Activated naive CD4-positive, alpha-beta T cell treated with anti-CD3 and anti-CD28 coated beads for 36 hours (primary cell): ENCODE measurements at regions not wholly inside any gene's neighbourhood (a gene's known extent, or its start where the extent isn't known, plus 50 kb on each side); places are given as distances from the start of the nearest gene placed in this dataset.

Experiments
- CTCF ChIA-PET: fragments of 350-600 bp; sonication (Branson Sonifier 250); formaldehyde crosslinking; loops from one replicate; lab custom pipeline; 2021; ENCODE audit warnings: antibody characterized with exemption; lab: Charles Lee
- DNase-seq: peaks from one replicate; pipeline ENCODE4 v3.0.0-alpha.2; 2020
- H3K27ac Mint-ChIP-seq: one replicate; pipeline ENCODE4 v1.8.0; 2021; ENCODE audit warnings: mild to moderate bottlenecking, mixed read lengths
- H3K27me3 Mint-ChIP-seq: one replicate; pipeline ENCODE4 v1.8.0; 2021; ENCODE audit warnings: low read depth, mixed read lengths
- H3K36me3 Mint-ChIP-seq: one replicate; pipeline ENCODE4 v1.8.0; 2021; ENCODE audit warnings: low read depth, mixed read lengths
- H3K4me1 Mint-ChIP-seq: one replicate; pipeline ENCODE4 v1.8.0; 2021; ENCODE audit warnings: low read depth, mixed read lengths
- H3K4me3 Mint-ChIP-seq: one replicate; pipeline ENCODE4 v1.8.0; 2021; ENCODE audit warnings: mild to moderate bottlenecking, moderate library complexity, mixed read lengths
- H3K9me3 Mint-ChIP-seq: one replicate; pipeline ENCODE4 v1.8.0; 2021; ENCODE audit warnings: mixed read lengths
- intact Hi-C: fragments of 100-400 bp; cut with micrococcal nuclease; formaldehyde crosslinking; loops from one replicate; pipeline ENCODE4 v1.15.1; 2023

DNA sequence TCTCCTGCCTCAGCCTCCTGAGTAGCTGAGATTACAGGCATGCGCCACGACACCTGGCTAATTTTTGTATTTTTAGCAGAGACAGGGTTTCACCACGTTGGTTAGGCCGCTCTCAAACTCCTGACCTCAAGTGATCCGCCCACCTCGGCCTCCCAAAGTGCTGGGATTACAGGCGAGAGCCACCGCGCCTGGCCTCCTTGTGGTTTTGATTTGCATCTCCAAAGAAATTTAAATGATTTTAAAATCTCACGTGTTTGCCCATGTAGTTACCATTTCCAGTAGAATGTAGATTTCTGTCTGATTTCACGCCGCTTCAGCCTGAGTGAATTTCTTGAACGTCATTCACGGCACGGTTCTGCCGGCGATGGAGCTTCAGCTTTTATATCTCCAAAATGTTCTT lies 55.8 kb downstream of the IGF2 start:
- no peak overlapping the region for H3K4me3 Mint-ChIP-seq
- CTCF ChIA-PET, result no interaction called here
- no peaks in the 10 kb centered on the region for H3K4me1 Mint-ChIP-seq
- H3K9me3 Mint-ChIP-seq, result peaks cover 9% of the 10 kb centered on the region
- DNase-seq, result no peak
- no peaks in the 10 kb centered on the region for H3K27me3 Mint-ChIP-seq
- H3K36me3 Mint-ChIP-seq, result no peaks in the 10 kb centered on the region
- no peak overlapping the region for H3K27ac Mint-ChIP-seq
- intact Hi-C loops, result no loop called here

DNA sequence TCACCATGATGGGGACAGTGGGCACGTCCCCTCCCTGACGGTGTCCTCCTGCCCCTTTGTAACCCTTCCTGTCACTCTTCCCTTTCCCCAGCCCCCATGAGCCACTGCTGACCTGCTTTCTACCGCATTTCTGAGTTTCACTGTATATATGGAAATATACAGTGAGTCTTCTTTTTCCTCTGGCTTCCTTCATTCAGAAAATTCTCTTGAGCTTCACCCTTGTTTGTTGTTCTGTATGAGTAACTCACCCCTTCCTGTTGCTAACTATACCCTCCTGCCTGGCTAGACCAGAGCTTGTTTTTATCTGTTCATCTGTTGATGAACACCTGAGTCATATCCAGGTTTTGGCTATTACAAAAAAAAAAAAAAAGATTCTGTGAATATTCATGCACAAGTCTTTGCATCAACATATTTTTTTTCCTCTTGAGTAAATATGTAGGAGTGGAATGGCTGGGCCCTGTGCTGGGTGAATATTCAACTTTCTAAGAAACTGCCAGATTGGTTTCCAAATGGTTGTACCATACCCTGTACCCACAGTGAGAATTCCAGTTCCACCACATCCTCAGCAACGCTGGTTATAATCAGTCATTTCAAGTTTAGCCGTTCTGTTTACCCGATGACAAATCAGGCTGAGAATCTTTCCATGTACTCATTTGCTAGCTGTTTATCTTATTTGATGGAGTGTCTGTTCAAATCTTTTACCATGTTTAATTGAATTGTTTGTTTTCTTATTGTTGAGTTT lies 62.0 kb downstream of the IGF2 start:
- H3K9me3 Mint-ChIP-seq, result no peaks in the 10 kb centered on the region
- H3K4me3 Mint-ChIP-seq, result no peak overlapping the region
- H3K4me1 Mint-ChIP-seq, result peaks cover 15% of the 10 kb centered on the region
- peak overlapping the region; percentile 55 for H3K27ac Mint-ChIP-seq
- CTCF ChIA-PET, result interaction anchor here (0.6 to 1.1 kb wide), 5 partner anchors 32 to 251 kb away, joined by 3 to 6 read pairs (median 3); no protein-coding TSS in a partner anchor
- peak; percentile 67 for DNase-seq
- H3K27me3 Mint-ChIP-seq, result peaks cover 1% of the 10 kb centered on the region
- intact Hi-C loops, result loop anchor here (1.0 kb wide), 1 partner anchor 66 kb away; no protein-coding TSS in a partner anchor
- no peaks in the 10 kb centered on the region for H3K36me3 Mint-ChIP-seq

DNA sequence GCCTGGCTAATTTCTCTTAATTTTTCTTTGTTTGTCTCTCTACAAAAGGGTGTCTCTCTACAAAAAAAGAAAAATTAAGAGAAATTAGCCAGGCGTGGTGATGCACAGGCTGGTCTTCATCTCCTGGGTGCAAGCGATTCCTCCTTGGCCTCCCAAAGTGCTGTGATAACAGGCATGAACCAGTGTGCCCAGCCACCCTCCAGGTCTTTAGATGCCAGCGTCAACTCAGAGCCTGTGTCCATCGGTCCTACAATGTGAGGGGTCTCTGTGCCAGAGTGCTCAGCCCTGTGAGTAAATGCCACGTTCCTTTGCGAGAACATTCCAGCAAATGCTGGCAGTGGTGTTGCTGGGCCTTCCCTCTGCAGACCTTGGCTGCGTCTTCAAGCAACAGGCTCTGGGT lies 62.7 kb downstream of the IGF2 start:
- Mint-ChIP-seq H3K36me3 (no peaks in the 10 kb centered on the region), H3K9me3 (no peaks in the 10 kb centered on the region), H3K27ac (no peak overlapping the region), H3K4me3 (no peak overlapping the region), H3K4me1 (peaks cover 15% of the 10 kb centered on the region), H3K27me3 (peaks cover 7% of the 10 kb centered on the region)
- DNase-seq, result no peak
- CTCF ChIA-PET, result interaction anchor here (0.7 kb wide), 1 partner anchor 33 kb away, joined by 3 read pairs; no protein-coding TSS in a partner anchor
- intact Hi-C loops, result no loop called here

DNA sequence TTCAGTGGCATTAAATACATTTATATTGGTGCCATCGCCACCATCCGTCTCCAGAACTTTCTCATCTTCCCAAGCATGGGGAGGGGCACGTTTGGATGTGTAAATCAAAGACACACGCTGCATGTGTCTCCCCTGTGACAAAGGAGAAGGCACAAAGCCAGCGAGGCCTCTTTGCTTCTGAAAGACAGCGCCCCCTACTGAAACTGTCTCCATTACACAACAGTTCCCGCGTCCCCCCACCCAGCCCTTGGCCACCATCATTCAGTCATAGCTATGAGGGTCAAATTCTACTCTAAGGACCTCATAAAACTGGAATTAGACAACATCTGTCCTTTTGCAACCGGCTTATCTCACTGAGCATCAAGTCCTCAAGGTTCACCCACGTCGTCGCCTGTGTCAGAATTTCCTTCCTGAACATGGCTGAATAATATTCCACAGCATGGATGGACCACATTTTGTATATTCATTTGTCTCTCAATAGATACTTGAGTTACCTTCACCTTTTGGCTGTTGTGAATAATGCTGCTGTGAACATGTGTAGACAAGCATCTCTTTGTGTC lies 64.8 kb downstream of the IGF2 start:
- DNase-seq, result peak; percentile 20
- H3K4me3 Mint-ChIP-seq, result no peak overlapping the region
- intact Hi-C loops, result no loop called here
- H3K27ac Mint-ChIP-seq, result no peak overlapping the region
- CTCF ChIA-PET, result interaction anchor here (0.7 kb wide), 1 partner anchor 80 kb away, joined by 3 read pairs; no protein-coding TSS in a partner anchor
- H3K36me3 Mint-ChIP-seq, result no peaks in the 10 kb centered on the region
- peaks cover 15% of the 10 kb centered on the region for H3K4me1 Mint-ChIP-seq
- no peaks in the 10 kb centered on the region for H3K9me3 Mint-ChIP-seq
- H3K27me3 Mint-ChIP-seq, result peaks cover 7% of the 10 kb centered on the region

DNA sequence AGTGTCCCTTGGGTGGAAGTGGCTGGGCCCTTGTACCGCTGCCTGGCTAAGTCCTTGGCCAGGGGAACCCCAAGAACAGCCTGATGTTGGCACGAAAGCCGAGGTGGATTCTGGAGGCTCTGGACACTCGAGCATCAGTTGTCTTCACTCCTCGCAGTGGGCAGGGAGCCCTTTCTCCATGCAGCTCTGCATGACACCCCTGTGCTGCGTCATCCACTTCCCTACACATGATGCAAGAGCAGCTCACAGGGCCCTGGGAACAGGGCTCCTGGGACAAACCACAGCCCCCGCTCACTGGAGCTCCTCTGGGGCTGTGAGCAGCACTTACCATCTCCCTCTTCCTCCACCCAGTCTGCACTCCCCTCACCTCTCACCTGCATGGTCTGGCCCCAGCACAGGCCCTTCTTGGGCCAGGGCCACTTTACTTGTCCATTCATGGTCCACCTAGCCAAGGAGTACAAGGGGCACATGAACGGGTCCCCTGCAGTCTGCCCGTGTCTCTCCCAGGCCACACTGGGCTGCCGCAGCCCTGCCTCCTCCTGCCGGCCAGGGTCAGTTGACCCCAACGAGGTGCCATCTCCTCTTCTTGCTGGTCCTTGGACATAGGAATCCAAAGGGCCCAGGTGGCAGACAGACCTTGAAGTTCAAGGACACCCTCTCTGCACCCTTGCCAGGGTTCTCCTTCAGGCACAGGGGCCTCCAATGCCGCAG lies 66.5 kb downstream of the IGF2 start:
- CTCF ChIA-PET, result no interaction called here
- H3K4me3 Mint-ChIP-seq, result no peak overlapping the region
- no peaks in the 10 kb centered on the region for H3K36me3 Mint-ChIP-seq
- no peaks in the 10 kb centered on the region for H3K9me3 Mint-ChIP-seq
- intact Hi-C loops, result no loop called here
- no peak overlapping the region for H3K27ac Mint-ChIP-seq
- H3K4me1 Mint-ChIP-seq, result peaks cover 12% of the 10 kb centered on the region
- no peak for DNase-seq
- peaks cover 7% of the 10 kb centered on the region for H3K27me3 Mint-ChIP-seq

DNA sequence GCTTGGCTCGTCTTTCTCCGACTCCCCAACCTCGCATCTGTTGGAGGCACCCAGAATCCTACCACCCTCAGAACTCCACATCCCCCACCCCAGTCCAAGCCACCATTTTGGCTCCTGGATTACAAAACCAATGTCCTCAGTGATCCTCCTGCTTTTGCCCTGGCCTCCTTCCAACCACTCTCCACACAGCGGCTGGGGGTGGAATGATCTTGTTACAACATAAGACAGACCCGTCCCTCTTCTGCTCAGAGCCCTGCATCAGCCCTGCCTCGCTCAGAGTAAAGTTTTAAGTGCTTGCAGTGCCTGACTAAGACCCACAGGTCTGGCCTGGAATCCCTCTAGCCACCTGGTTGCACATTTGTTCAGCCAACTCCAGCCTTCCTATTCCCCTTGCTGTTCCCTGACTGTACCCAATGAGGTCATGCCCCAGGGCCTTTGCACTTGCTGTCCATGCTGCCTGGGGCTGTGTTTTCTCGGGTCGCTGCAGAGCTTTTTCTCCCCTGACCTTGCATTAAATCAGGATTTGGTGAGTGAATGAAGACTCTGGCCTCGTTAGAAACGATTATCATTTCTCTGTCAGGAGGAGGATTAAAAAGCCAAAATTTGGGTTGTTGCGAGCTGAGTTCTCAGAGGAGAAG lies 67.3 kb downstream of the IGF2 start:
- Mint-ChIP-seq H3K9me3 (no peaks in the 10 kb centered on the region), H3K36me3 (no peaks in the 10 kb centered on the region), H3K4me3 (no peak overlapping the region), H3K27ac (no peak overlapping the region), H3K4me1 (peaks cover 4% of the 10 kb centered on the region), H3K27me3 (peaks cover 7% of the 10 kb centered on the region)
- DNase-seq, result no peak
- CTCF ChIA-PET, result no interaction called here
- intact Hi-C loops, result no loop called here
